ENCODE measurements at regions not wholly inside any gene's neighbourhood (a gene's known extent, or its start where the extent isn't known, plus 50 kb on each side); places are given as distances from the start of the nearest gene placed in this dataset.
"Not testable (repeated sequence)": the region's sequence is repeated elsewhere in the genome, so short reads cannot be mapped to it uniquely, and the experiment has no call there.

GRCh38 chr4:19194672-19195071, 1057.0 kb upstream of the SLIT2 start:
- FAIRE-seq: no peak

- no peak for FAIRE-seq
Measured at GRCh38 chr4:19193274-19193981, 1058.3 kb upstream of the SLIT2 start.

GRCh38 chr4:19191979-19192650, 1059.6 kb upstream of the SLIT2 start:
- no peak for FAIRE-seq

- FAIRE-seq: no peak
Measured at GRCh38 chr4:19187691-19188090, 1064.0 kb upstream of the SLIT2 start.

GRCh38 chr4:19187096-19187495, 1064.6 kb upstream of the SLIT2 start:
- peak; percentile 72 for FAIRE-seq

- FAIRE-seq: not testable (repeated sequence)
Measured at GRCh38 chr4:19181631-19182030, 1070.1 kb upstream of the SLIT2 start.

- no peak for FAIRE-seq
Measured at GRCh38 chr4:19178835-19179234, 1072.9 kb upstream of the SLIT2 start.

GRCh38 chr4:19177616-19178015, 1074.1 kb upstream of the SLIT2 start:
- no peak for FAIRE-seq

- FAIRE-seq: no peak
Measured at GRCh38 chr4:19171832-19172231, 1079.9 kb upstream of the SLIT2 start.

GRCh38 chr4:19167311-19167710, 1084.4 kb upstream of the SLIT2 start:
- no peak for FAIRE-seq

- FAIRE-seq: no peak
Measured at GRCh38 chr4:19164334-19164733, 1087.4 kb upstream of the SLIT2 start.

GRCh38 chr4:19159874-19160273, 1091.8 kb upstream of the SLIT2 start:
- no peak for FAIRE-seq

- FAIRE-seq: no peak
Measured at GRCh38 chr4:19158107-19158809, 1093.4 kb upstream of the SLIT2 start.

- no peak for FAIRE-seq
Measured at GRCh38 chr4:19156786-19157185, 1094.9 kb upstream of the SLIT2 start.

- no peak for FAIRE-seq
Measured at GRCh38 chr4:19155568-19155967, 1096.1 kb upstream of the SLIT2 start.

GRCh38 chr4:19154267-19154666, 1097.4 kb upstream of the SLIT2 start:
- not testable (repeated sequence) for FAIRE-seq

- FAIRE-seq: no peak
Measured at GRCh38 chr4:19152264-19152663, 1099.4 kb upstream of the SLIT2 start.

GRCh38 chr4:19151684-19152083, 1100.0 kb upstream of the SLIT2 start:
- FAIRE-seq: no peak

GRCh38 chr4:19146038-19146437, 1105.7 kb upstream of the SLIT2 start:
- FAIRE-seq: no peak

GRCh38 chr4:19135895-19136633, 1114.5 kb upstream of the LCORL start:
- no peak for FAIRE-seq

GRCh38 chr4:19134685-19135084, 1113.1 kb upstream of the LCORL start:
- FAIRE-seq: no peak

- FAIRE-seq: no peak
Measured at GRCh38 chr4:19133315-19133714, 1111.8 kb upstream of the LCORL start.

- FAIRE-seq: no peak
Measured at GRCh38 chr4:19130866-19131265, 1109.3 kb upstream of the LCORL start.

Data from endometrium (tissue), 2 donors.